DND-41 (cell line): ENCODE measurements at regions not wholly inside any gene's neighbourhood (a gene's known extent, or its start where the extent isn't known, plus 50 kb on each side); places are given as distances from the start of the nearest gene placed in this dataset.

ENCODE experiments used
- EZH2 ChIP-seq: IDR thresholded peaks from 3 replicates; pipeline ENCODE4 v1.6.1; 2012; ENCODE audit warnings: borderline replicate concordance, low read depth, mild to moderate bottlenecking, moderate library complexity, low read length, inconsistent platforms; ENCODE audit not compliant: severe bottlenecking
- TF ChIP-seq, protein P1 (sequence below): IDR thresholded peaks from 2 replicates; pipeline ENCODE4 v1.5.1; 2012; ENCODE audit warnings: borderline replicate concordance, low read length, moderate library complexity, mild to moderate bottlenecking; ENCODE audit not compliant: poor library complexity, severe bottlenecking; ENCODE audit errors: extremely low read depth

DNA sequence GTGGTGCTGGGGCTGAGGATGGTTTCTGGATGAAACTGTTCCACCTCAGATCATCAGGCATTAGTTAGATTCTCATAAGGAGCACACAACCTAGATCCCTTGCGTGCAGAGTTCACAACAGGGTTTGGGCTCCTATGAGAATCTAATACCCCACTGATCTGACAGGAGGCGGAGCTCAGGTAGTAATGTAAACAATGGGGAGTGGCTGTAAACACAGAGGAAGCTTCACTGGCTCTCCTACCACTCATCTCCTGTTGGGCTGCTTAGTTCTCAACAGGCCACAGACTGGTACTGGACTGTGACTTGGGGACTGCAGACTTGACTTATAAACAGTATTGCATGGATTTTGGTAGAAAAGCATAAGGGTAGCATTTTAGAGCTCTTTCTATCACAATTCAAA lies 870.7 kb upstream of the CDH10 start:
- TF ChIP-seq, protein P1, sequence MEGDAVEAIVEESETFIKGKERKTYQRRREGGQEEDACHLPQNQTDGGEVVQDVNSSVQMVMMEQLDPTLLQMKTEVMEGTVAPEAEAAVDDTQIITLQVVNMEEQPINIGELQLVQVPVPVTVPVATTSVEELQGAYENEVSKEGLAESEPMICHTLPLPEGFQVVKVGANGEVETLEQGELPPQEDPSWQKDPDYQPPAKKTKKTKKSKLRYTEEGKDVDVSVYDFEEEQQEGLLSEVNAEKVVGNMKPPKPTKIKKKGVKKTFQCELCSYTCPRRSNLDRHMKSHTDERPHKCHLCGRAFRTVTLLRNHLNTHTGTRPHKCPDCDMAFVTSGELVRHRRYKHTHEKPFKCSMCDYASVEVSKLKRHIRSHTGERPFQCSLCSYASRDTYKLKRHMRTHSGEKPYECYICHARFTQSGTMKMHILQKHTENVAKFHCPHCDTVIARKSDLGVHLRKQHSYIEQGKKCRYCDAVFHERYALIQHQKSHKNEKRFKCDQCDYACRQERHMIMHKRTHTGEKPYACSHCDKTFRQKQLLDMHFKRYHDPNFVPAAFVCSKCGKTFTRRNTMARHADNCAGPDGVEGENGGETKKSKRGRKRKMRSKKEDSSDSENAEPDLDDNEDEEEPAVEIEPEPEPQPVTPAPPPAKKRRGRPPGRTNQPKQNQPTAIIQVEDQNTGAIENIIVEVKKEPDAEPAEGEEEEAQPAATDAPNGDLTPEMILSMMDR, result no peak
- TF ChIP-seq EZH2, result no peak
